ENCODE measurements at regions not wholly inside any gene's neighbourhood (a gene's known extent, or its start where the extent isn't known, plus 50 kb on each side); places are given as distances from the start of the nearest gene placed in this dataset.
"Not testable (repeated sequence)": the region's sequence is repeated elsewhere in the genome, so short reads cannot be mapped to it uniquely, and the experiment has no call there.

DNA sequence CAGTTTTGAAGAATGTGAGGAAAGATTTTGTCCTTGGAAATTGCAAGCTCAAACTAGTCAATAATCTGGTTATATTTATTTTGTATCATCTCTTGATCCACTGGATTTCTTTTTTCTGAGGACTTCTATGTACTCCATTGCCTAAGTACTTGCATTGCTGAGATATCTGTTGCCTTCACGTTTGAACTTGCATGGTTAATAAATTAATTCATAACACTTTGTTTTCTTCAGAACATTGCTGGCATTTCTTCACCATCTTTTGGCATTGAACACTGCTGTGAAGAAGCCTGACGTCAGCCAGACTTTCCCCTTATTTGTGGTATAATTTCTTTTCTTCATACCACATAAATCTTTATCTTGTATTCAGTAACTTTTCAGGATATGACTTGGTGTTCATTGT, 246.0 kb upstream of the KIF2A start:
- no peak for DNase-seq

DNA sequence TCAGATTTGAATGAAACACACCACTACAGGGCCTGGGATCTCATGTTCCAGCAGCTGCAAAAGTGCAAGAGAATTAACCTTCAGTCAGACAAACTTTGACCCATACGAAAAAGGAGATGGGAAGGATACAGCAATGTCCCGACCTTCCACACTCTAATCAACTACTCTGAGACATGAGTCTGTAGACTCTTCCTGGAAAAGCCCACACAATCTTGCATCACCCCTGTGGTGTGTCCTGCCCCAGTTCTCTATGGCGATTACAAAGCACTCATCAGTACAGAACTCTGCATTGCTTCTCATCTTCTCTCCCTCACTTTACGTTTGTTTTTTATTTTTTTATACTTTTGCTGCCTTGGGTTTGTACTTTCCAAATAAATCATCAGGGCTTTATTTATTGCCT, 241.0 kb upstream of the KIF2A start:
- DNase-seq, result no peak

DNA sequence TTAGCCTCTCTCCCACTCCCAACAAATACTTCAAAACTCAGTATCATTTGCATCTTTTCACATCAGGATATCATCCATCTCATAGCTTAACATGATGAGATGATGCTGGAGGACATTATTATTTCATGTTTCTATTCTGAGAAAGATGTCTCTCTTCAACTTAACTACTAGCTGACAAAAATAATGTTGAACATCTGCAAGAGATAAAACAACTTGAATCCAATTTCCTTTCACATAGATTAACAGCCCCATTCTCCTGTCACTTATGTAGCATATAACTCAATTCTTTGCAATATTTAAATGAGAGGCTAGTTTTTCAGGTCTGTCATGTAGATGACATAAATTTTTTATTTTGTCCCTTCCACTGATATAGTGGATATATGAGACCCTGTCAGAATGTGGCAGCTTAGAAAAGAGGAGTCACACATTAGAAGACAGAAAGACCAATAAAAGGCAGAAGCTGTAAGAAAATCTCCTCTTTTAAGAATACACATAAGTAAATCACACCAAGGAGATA, 239.2 kb upstream of the KIF2A start:
- no peak for DNase-seq

DNA sequence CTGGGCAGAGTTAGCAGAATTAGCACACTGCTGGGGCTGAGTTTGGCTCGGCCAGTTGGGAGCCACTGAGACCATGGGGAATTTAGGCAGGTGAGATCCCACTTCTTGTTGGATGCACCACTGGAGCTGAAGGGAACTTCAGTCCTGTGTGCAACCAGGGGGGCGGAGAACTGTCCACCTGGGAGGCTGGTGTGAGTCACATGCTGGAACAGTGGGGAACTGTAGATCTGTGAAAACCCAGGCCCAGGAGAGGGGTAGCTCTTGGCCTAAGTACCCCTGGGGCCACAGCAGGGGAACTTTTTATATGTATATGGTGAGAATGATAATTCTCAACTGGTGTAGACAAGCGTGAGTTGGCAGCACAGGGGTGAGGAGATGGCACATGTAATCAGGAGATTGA, 237.5 kb upstream of the KIF2A start:
- no peak for DNase-seq

- no peak for DNase-seq
Measured at GRCh38 chr5:62077387-62077786, 228.6 kb upstream of the KIF2A start.

DNA sequence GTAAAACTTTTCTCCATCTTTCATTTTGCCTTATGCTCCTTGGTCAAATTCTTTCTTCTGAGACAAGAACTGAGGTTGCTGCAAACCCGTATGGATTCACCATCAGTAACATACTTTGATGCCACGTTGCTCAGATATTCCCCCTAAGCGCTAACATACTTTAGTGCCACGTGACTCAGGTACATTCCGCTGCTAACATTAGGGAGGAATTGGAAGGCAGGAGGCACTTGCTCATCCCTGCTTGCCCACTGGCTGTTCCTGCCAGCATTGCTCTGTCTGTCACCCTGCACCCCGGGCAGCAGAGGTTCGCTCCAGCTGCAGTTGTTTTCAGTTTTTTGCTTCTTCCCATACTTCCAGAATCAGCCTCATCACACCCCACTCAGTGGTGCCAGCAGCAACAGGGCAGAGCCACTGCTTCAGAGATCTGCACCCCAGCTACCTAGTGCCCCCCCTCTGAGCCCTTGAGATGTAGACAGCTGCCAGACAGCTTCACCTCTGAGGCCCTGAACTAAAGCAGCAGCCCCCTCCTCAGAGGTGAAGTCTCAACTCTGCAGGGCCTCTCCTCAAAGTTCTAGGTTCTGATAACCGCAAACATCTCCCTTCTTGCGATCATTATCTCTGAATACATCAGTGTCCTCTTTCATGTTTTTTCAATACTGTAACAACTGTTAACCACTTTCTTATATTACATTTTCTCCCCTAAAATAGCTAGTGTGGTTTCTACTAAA, 228.0 kb upstream of the KIF2A start:
- DNase-seq, result no peak

DNA sequence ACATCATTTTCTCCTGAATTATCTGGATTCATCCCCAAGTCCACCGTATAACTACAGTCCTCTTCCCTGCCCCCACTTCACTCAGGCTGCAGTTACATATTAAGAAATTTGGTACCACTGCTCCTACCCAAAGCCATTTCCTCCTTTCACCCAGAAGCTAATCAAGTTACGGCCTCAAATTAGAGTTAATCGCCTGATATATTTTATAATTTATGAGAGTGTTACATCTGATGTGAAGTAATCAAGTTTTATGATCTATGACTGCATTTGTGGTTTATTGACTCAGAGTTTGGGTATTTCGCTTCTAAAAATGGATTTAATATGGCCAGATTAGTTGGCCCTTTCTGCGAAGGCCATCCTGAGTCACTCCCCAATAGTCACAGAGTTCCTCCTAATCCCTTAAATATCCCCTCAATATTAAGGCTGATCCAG, 223.6 kb upstream of the KIF2A start:
- no peak for DNase-seq

- no peak for DNase-seq
Measured at GRCh38 chr5:62083247-62083646, 222.8 kb upstream of the KIF2A start.

GRCh38 chr5:62083661-62084060, 222.3 kb upstream of the KIF2A start:
- no peak for DNase-seq

DNA sequence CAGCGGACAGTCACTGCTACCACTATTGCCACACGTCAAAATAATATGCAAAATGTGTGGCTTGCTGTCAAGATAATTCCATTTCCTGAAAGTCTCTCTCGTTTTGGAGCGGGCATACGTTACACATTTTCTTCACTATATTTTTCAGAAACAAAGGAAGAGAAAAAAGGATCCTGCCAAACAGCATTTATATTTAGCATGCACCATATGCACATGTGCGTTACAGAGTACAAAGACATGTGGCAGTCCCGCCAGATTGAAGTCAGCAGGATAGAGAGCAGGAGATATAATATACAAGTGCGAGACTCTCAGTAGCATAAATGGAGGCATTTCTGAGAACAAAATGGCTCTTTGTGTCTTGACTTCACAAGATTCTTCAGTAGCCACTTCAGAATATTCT, 221.6 kb upstream of the KIF2A start:
- DNase-seq, result no peak

DNA sequence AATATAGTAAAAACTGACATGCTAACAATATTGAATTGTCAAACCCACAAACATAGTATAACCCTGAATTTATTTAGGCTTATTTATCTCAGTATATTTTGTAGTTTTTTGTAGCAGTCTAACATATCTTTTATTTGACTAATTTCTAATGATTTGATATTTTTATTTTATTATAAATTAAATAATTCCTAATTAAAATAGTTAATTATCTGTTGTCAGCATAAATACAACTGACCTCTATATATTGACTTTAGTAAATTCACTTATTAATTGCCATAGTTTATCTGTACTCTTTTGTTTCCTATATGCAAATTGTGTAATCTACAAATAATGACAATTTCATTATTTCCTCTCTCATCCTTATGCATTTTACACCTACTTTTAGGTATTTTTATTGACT, 215.1 kb upstream of the KIF2A start:
- DNase-seq, result no peak

- DNase-seq, result no peak
Measured at GRCh38 chr5:62093411-62093810, 212.6 kb upstream of the KIF2A start.

- DNase-seq, result peak; percentile 61
Measured at GRCh38 chr5:62093976-62094375, 212.0 kb upstream of the KIF2A start.

GRCh38 chr5:62097361-62097760, 208.6 kb upstream of the KIF2A start:
- no peak for DNase-seq

GRCh38 chr5:62100201-62100600, 205.8 kb upstream of the KIF2A start:
- DNase-seq, result no peak

DNA sequence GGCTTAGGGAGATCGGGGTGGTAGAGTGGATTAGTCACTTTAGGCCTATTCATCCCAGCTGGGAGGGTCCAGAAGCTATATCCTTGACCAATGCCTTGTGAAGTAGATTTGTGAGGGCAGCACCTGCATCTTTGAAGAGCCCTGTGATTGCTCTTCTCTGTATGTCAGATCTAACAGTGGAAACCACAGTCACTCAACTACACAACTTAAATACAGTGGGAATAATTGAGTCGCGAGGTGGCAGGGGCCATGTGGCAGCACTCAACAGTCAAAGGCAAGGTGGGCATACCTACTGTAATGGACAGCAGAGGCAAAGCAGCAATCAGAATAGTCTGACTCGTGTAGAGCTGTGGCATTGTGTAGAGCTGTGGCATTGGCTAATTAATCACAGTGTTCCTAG, 202.1 kb upstream of the KIF2A start:
- not testable (repeated sequence) for DNase-seq

GRCh38 chr5:62111428-62111827, 194.6 kb upstream of the KIF2A start:
- DNase-seq, result no peak

GRCh38 chr5:62112689-62113228, 193.2 kb upstream of the KIF2A start:
- no peak for DNase-seq

DNA sequence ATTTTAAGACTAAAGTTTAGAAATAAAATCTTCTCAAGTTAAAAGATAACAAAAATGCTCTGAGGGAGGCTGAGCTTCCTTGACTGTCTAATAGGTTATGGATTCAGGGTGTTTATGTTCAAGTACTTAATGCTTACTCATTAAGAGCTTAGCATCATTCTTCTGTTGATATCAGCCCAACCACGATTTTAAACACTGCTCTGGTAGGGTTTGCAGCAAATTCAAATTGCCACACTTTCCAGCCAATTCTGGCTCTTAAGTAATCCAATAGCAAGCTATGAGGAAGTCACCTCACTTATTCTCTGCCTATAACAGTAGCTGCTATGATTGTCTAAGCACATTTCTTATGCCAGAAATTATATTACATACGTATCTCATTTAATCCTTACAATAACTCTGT, 191.0 kb upstream of the KIF2A start:
- no peak for DNase-seq

GRCh38 chr5:62124266-62124665, 181.7 kb upstream of the KIF2A start:
- DNase-seq, result no peak

GRCh38 chr5:62126090-62126489, 179.9 kb upstream of the KIF2A start:
- no peak for DNase-seq

DNA sequence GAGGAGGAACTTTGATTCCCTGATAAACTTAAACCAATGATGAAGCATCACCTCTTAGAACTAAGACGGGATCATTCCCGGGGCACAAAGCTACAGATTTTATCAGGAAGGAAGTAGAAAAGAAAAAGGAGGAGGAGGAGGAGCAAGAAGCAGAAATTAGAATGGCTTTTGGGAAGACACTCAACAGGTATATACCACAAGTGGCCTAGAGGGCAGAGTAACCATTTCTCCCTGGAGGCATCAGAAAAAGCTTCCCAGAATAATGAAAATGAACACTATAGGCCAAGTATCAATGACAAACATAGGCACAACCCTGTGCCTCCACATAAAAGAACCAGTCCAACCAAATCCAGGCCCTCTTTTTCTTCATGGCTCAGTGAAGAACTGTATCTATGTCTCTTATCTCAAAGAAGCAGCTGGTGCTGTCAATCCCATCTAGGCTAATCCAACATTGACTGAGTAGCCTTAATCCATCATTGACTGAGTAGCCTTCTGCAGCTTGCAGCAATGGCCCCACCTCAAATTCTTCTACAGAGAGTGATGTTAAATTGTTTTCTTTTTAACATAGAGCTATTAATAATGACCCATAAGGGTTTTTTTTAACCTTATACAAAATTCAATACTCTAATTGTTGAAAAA, 178.8 kb upstream of the KIF2A start:
- no peak for DNase-seq

GRCh38 chr5:62130107-62130506, 175.9 kb upstream of the KIF2A start:
- no peak for DNase-seq

- DNase-seq, result no peak
Measured at GRCh38 chr5:62132276-62132675, 173.7 kb upstream of the KIF2A start.

All from DMS153 (cell line).